Brain microvascular endothelial cell (primary cell): ENCODE measurements at regions not wholly inside any gene's neighbourhood (a gene's known extent, or its start where the extent isn't known, plus 50 kb on each side); places are given as distances from the start of the nearest gene placed in this dataset.

Source experiments
- DNase-seq: peaks from one replicate; pipeline ENCODE4 v3.0.0-alpha.2; 2020
- H3K27ac ChIP-seq: fragments of 250-450 bp; sonication (Bioruptor Pico); 2 replicates; pipeline ENCODE4 v1.5.1; 2020; ENCODE audit warnings: mild to moderate bottlenecking, moderate library complexity
- H3K27me3 ChIP-seq: fragments of 250-450 bp; sonication (Bioruptor Pico); replicated peaks from 2 replicates; pipeline ENCODE4 v1.5.1; 2020; ENCODE audit warnings: mild to moderate bottlenecking
- H3K36me3 ChIP-seq: fragments of 250-450 bp; sonication (Bioruptor Pico); replicated peaks from 2 replicates; pipeline ENCODE4 v1.5.1; 2020; ENCODE audit warnings: mild to moderate bottlenecking
- H3K4me3 ChIP-seq: 2 replicates; pipeline ENCODE4 v1.5.1; 2011; ENCODE audit warnings: low read depth, mild to moderate bottlenecking, control low read depth, low read length, moderate library complexity
- in situ Hi-C: cut with HindIII; loops from 2 replicates; pipeline ENCODE4 v1.10.0; 2017; ENCODE audit warnings: low sequenced_read_pairs, low pct_ligation_motif_present
- TF ChIP-seq, protein P1 (sequence below): IDR thresholded peaks from 2 replicates; pipeline ENCODE4 v1.5.1; 2011; ENCODE audit warnings: low read depth, mild to moderate bottlenecking, moderate library complexity, low read length, control low read depth, inconsistent platforms; ENCODE audit errors: missing control alignments

DNA sequence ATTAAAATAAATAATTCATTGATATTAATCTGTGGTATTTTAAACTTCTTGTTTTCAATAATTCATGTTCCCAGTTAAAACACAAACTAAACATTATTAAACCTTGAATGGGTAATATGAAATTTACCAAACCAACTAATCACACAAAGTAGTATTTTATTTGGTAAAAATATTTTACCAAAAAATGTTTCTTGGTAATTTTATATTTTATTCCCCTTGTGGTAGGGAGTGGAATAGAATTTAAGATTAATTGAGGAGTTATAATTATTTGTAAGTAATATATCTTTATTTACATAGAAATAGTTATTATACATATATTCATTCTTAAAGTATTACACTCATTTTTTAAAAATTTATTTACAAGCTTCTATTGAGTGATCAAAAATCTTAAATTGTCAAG lies 1350.9 kb downstream of the OTOL1 start:
- Histone ChIP-seq H3K27me3 (no peaks in the 10 kb centered on the region), H3K27ac (no peak overlapping the region), H3K4me3 (no peak overlapping the region), H3K36me3 (no peaks in the 10 kb centered on the region)
- TF ChIP-seq, protein P1, sequence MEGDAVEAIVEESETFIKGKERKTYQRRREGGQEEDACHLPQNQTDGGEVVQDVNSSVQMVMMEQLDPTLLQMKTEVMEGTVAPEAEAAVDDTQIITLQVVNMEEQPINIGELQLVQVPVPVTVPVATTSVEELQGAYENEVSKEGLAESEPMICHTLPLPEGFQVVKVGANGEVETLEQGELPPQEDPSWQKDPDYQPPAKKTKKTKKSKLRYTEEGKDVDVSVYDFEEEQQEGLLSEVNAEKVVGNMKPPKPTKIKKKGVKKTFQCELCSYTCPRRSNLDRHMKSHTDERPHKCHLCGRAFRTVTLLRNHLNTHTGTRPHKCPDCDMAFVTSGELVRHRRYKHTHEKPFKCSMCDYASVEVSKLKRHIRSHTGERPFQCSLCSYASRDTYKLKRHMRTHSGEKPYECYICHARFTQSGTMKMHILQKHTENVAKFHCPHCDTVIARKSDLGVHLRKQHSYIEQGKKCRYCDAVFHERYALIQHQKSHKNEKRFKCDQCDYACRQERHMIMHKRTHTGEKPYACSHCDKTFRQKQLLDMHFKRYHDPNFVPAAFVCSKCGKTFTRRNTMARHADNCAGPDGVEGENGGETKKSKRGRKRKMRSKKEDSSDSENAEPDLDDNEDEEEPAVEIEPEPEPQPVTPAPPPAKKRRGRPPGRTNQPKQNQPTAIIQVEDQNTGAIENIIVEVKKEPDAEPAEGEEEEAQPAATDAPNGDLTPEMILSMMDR: no peak
- in situ Hi-C loops: no loop called here
- DNase-seq: no peak

DNA sequence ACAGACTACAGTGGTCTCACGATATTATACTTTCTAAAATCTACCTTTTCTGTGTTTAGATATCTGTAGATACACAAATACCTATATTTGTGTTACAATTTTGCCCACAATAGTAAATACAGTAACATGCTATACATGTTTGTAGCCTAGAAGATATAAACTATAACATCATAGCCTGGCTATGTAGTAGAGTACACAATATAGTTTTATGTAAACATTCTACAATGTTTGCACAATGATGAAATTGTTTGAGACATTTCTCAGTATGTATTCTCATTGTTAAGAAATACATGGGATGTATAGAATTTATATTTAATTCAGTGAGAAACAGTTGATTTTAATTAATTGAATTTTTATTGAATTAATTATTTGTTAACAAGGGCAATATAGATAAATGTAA lies 1367.0 kb downstream of the OTOL1 start:
- Histone ChIP-seq H3K4me3 (no peak overlapping the region), H3K27ac (no peak overlapping the region), H3K36me3 (no peaks in the 10 kb centered on the region), H3K27me3 (no peaks in the 10 kb centered on the region)
- in situ Hi-C loops: no loop called here
- no peak for DNase-seq
- TF ChIP-seq, protein P1: no peak

DNA sequence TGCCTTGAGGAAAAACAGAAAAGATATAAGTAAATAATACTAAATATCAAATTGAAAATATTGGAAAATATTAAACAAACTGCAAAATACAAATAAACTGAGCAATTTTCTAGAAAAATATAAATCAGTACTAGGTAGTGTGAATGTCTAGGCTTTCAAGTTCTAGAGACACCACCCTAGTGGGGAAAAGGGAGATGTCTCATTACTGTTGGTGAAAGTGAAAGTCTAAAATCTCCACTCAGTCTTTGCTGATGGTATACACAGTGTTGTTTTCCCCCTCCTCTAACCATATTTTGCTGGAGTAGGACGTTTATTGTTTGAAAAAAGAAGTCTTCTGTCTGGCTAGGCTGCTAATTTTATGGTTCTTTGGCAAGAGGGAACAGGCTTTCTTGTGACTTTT lies 1368.9 kb downstream of the OTOL1 start:
- no peaks in the 10 kb centered on the region for H3K36me3 ChIP-seq
- TF ChIP-seq, protein P1: no peak
- H3K4me3 ChIP-seq: no peak overlapping the region
- H3K27ac ChIP-seq: no peak overlapping the region
- no peaks in the 10 kb centered on the region for H3K27me3 ChIP-seq
- DNase-seq: no peak
- in situ Hi-C loops: no loop called here

GRCh38 chr3:162879021-162879562 lies 1382.5 kb downstream of the OTOL1 start:
- in situ Hi-C loops: no loop called here

GRCh38 chr3:162884373-162884772 lies 1387.8 kb downstream of the OTOL1 start:
- in situ Hi-C loops: no loop called here
- DNase-seq: no peak
- no peaks in the 10 kb centered on the region for H3K36me3 ChIP-seq
- TF ChIP-seq, protein P1: no peak
- no peak overlapping the region for H3K4me3 ChIP-seq
- no peaks in the 10 kb centered on the region for H3K27me3 ChIP-seq
- H3K27ac ChIP-seq: no peak overlapping the region

More at GRCh38 chr3:162879021-162879562, 1382.5 kb downstream of the OTOL1 start:
- Histone ChIP-seq H3K27me3 (no peaks in the 10 kb centered on the region), H3K36me3 (no peaks in the 10 kb centered on the region), H3K4me3 (no peak overlapping the region), H3K27ac (no peak overlapping the region)
- DNase-seq: no peak
- TF ChIP-seq, protein P1: no peak
